ENCODE measurements at regions not wholly inside any gene's neighbourhood (a gene's known extent, or its start where the extent isn't known, plus 50 kb on each side); places are given as distances from the start of the nearest gene placed in this dataset.
"Not testable (repeated sequence)": the region's sequence is repeated elsewhere in the genome, so short reads cannot be mapped to it uniquely, and the experiment has no call there.

DNA sequence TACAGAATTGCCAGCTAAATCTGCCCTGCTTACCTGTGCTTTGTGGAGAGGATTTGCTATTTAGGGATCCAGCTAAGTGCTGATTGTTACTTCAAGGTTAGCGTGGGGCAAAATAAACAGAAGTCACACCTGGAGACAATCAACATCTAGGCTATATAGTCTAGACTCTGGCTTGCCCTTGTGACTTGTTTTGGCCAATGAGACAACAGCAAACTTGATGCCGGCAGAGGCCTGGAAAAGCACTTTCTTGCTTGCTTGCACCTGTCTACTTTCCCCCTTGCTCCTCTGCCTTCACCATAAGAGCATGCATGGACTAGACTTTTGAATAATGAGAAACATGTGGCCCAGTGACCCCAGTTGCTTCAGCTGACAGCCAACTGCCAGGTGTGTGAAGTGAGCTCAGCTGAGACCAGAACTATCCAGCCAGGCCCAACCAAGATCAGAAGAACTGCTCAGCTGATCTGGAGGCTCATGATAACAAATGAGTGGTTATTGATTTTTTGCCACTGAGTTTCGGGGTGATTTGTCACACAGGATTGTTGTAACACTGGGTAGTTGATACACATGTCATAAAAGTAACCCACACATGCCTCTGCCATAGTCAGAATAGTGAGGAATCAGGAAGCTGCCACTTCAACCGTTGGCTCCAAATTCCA is 164.4 kb downstream of the RBMX2 start:
- Histone ChIP-seq H3K27me3 (ENCODE audit: insufficient read depth, low read length, poor library complexity, severe bottlenecking) (no peaks in the 10 kb centered on the region), H3K9me3 (ENCODE audit: insufficient read depth, low read depth, low read length) (no peaks in the 10 kb centered on the region), H3K4me3 (ENCODE audit: low read length, poor library complexity, severe bottlenecking) (no peak overlapping the region)

GRCh38 chrX:130573030-130573429 is 171.2 kb downstream of the RBMX2 start:
- not testable (repeated sequence) for H3K9me2 ChIP-seq (replicated peaks; ENCODE audit: low read depth, low read length); H3K27me3 ChIP-seq (ENCODE audit: insufficient read depth, low read length, poor library complexity, severe bottlenecking); H3K9me3 ChIP-seq (ENCODE audit: insufficient read depth, low read depth, low read length); H3K4me1 ChIP-seq (ENCODE audit: insufficient read depth, low read length, poor library complexity, severe bottlenecking); H3K36me3 ChIP-seq (ENCODE audit: insufficient read depth, low read length); H3K4me3 ChIP-seq (ENCODE audit: low read length, poor library complexity, severe bottlenecking); H3K79me2 ChIP-seq (ENCODE audit: insufficient read depth, low read length); H3K9ac ChIP-seq (ENCODE audit: low read depth, low read length, poor library complexity, severe bottlenecking); H4K20me1 ChIP-seq (ENCODE audit: insufficient read depth, low read length, poor library complexity, severe bottlenecking); H3F3A ChIP-seq (ENCODE audit: low read depth); H3K4me2 ChIP-seq (ENCODE audit: low read depth, low read length, poor library complexity, severe bottlenecking); H2AFZ ChIP-seq (ENCODE audit: low read length)

More for the DNA sequence above, 164.4 kb downstream of the RBMX2 start:
- Histone ChIP-seq H3K9me2 (replicated peaks; ENCODE audit: low read depth, low read length) (no peaks in the 10 kb centered on the region), H3F3A (ENCODE audit: low read depth) (no peaks in the 10 kb centered on the region), H3K79me2 (ENCODE audit: insufficient read depth, low read length) (no peaks in the 10 kb centered on the region), H3K4me1 (ENCODE audit: insufficient read depth, low read length, poor library complexity, severe bottlenecking) (no peaks in the 10 kb centered on the region), H3K36me3 (ENCODE audit: insufficient read depth, low read length) (no peaks in the 10 kb centered on the region), H3K9ac (ENCODE audit: low read depth, low read length, poor library complexity, severe bottlenecking) (no peak overlapping the region), H4K20me1 (ENCODE audit: insufficient read depth, low read length, poor library complexity, severe bottlenecking) (no peaks in the 10 kb centered on the region), H3K4me2 (ENCODE audit: low read depth, low read length, poor library complexity, severe bottlenecking) (no peak overlapping the region), H2AFZ (ENCODE audit: low read length) (no peak overlapping the region)
- TF ChIP-seq EZH2phosphoT487 (IDR thresholded peaks at IDR 0.05; ENCODE audit: borderline replicate concordance), result no peak
- TF ChIP-seq, protein P1, sequence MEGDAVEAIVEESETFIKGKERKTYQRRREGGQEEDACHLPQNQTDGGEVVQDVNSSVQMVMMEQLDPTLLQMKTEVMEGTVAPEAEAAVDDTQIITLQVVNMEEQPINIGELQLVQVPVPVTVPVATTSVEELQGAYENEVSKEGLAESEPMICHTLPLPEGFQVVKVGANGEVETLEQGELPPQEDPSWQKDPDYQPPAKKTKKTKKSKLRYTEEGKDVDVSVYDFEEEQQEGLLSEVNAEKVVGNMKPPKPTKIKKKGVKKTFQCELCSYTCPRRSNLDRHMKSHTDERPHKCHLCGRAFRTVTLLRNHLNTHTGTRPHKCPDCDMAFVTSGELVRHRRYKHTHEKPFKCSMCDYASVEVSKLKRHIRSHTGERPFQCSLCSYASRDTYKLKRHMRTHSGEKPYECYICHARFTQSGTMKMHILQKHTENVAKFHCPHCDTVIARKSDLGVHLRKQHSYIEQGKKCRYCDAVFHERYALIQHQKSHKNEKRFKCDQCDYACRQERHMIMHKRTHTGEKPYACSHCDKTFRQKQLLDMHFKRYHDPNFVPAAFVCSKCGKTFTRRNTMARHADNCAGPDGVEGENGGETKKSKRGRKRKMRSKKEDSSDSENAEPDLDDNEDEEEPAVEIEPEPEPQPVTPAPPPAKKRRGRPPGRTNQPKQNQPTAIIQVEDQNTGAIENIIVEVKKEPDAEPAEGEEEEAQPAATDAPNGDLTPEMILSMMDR (conservative IDR thresholded peaks at IDR 0.05; ENCODE audit: low read length), result no peak
